ENCODE measurements at regions not wholly inside any gene's neighbourhood (a gene's known extent, or its start where the extent isn't known, plus 50 kb on each side); places are given as distances from the start of the nearest gene placed in this dataset.
A peak's percentile ranks its signal among the peaks of the same experiment; 100 is the strongest.
"Not testable (repeated sequence)": the region's sequence is repeated elsewhere in the genome, so short reads cannot be mapped to it uniquely, and the experiment has no call there.

GRCh38 chr6:138663892-138664291, 109.7 kb upstream of the CCDC28A start:
- no peak overlapping the region for H3K4me3 ChIP-seq (ENCODE audit: low read depth, low read length)
- no peak for DNase-seq (ENCODE audit: low read depth)
- no peak for TF ChIP-seq CTCF (IDR thresholded peaks at IDR 0.05; ENCODE audit: insufficient read depth, low read depth, low read length)

GRCh38 chr6:138664745-138665144, 108.8 kb upstream of the CCDC28A start:
- H3K4me3 ChIP-seq (ENCODE audit: low read depth, low read length): no peak overlapping the region
- no peak for TF ChIP-seq CTCF (IDR thresholded peaks at IDR 0.05; ENCODE audit: insufficient read depth, low read depth, low read length)
- DNase-seq (ENCODE audit: low read depth): no peak

GRCh38 chr6:138666636-138667035, 106.9 kb upstream of the CCDC28A start:
- no peak for TF ChIP-seq CTCF (IDR thresholded peaks at IDR 0.05; ENCODE audit: insufficient read depth, low read depth, low read length)
- DNase-seq (ENCODE audit: low read depth): no peak

GRCh38 chr6:138667408-138667807, 106.2 kb upstream of the CCDC28A start:
- no peak for DNase-seq (ENCODE audit: low read depth)
- no peak for TF ChIP-seq CTCF (IDR thresholded peaks at IDR 0.05; ENCODE audit: insufficient read depth, low read depth, low read length)

More at GRCh38 chr6:138666636-138667035, 106.9 kb upstream of the CCDC28A start:
- no peak overlapping the region for H3K4me3 ChIP-seq (ENCODE audit: low read depth, low read length)

GRCh38 chr6:138671351-138671750, 102.2 kb upstream of the CCDC28A start:
- no peak for TF ChIP-seq CTCF (IDR thresholded peaks at IDR 0.05; ENCODE audit: insufficient read depth, low read depth, low read length)
- DNase-seq (ENCODE audit: low read depth): no peak
- H3K4me3 ChIP-seq (ENCODE audit: low read depth, low read length): no peak overlapping the region

More at GRCh38 chr6:138667408-138667807, 106.2 kb upstream of the CCDC28A start:
- no peak overlapping the region for H3K4me3 ChIP-seq (ENCODE audit: low read depth, low read length)

GRCh38 chr6:138673346-138674014, 100.1 kb upstream of the CCDC28A start:
- no peak overlapping the region for H3K4me3 ChIP-seq (ENCODE audit: low read depth, low read length)
- no peak for TF ChIP-seq CTCF (IDR thresholded peaks at IDR 0.05; ENCODE audit: insufficient read depth, low read depth, low read length)
- DNase-seq (ENCODE audit: low read depth): peak; percentile 39

GRCh38 chr6:138674444-138674843, 99.1 kb upstream of the CCDC28A start:
- DNase-seq (ENCODE audit: low read depth); H3K4me3 ChIP-seq (ENCODE audit: low read depth, low read length): not testable (repeated sequence)

Measured in fibroblast of villous mesenchyme (primary cell).